ENCODE measurements at regions not wholly inside any gene's neighbourhood (a gene's known extent, or its start where the extent isn't known, plus 50 kb on each side); places are given as distances from the start of the nearest gene placed in this dataset.

DNA sequence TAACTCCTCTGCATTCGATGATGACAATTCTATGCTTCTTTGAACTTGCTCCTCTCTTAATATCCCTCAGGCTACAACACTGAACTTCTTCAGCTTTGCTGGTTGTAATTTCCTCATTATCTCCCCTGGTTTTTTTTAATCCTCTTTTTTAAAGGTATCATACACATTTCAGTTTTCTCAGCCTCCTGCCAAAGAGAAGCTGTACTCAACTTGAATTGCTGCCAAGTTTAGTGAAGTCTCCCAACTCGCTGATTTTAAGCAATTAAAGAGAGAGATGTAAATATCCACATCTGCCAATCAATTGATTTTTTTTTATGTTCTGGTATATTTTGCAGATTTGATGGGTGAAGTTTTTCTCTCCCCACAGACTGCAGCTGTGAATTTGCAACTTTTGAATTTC lies 817.8 kb downstream of the GALC start:
- no peak for DNase-seq (ENCODE audit: low read depth)
- TF ChIP-seq, protein P1, sequence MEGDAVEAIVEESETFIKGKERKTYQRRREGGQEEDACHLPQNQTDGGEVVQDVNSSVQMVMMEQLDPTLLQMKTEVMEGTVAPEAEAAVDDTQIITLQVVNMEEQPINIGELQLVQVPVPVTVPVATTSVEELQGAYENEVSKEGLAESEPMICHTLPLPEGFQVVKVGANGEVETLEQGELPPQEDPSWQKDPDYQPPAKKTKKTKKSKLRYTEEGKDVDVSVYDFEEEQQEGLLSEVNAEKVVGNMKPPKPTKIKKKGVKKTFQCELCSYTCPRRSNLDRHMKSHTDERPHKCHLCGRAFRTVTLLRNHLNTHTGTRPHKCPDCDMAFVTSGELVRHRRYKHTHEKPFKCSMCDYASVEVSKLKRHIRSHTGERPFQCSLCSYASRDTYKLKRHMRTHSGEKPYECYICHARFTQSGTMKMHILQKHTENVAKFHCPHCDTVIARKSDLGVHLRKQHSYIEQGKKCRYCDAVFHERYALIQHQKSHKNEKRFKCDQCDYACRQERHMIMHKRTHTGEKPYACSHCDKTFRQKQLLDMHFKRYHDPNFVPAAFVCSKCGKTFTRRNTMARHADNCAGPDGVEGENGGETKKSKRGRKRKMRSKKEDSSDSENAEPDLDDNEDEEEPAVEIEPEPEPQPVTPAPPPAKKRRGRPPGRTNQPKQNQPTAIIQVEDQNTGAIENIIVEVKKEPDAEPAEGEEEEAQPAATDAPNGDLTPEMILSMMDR (IDR thresholded peaks at IDR 0.05; ENCODE audit: insufficient read depth, low read depth, low read length), result no peak
- H3K4me3 ChIP-seq (ENCODE audit: low read depth, low read length), result no peak overlapping the region

DNA sequence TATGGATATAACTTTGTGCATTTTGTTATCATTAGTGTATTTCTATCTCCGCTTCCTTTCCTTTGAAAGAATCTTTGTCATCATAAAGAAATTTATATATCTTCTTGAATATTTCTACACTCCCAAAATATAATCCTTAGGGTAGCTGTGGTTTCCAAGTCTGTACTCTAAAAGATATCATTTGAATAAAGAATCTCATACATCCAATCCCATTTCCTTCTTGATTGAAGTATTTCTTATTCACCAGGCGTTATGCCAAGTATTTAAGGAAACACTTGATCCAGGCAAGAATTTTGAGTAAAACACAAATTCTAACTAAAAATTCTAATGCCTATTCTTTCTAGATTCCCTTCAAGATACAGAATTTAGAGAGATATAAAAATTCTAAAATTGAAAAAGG lies 821.8 kb downstream of the GALC start:
- TF ChIP-seq, protein P1 (IDR thresholded peaks at IDR 0.05; ENCODE audit: insufficient read depth, low read depth, low read length), result no peak
- H3K4me3 ChIP-seq (ENCODE audit: low read depth, low read length), result no peak overlapping the region
- DNase-seq (ENCODE audit: low read depth), result no peak

DNA sequence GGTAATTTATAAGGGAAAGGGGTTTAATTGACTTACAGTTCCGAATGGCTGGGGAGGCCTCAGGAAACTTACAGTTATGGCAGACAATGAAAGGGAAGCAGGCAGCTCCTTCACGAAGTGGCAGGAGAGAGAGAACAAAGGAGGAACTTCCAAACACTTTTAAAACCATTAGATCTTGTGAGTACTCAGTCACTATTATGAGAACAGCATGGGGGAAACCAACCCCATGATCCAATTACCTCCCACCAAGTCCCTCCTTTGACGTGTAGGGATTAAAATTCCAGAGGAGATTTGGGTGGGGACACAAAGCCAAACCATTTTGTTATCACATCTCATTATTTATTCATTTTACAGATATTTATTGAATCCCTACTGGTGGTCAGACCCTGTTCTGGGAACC lies 822.8 kb downstream of the GALC start:
- TF ChIP-seq, protein P1 (IDR thresholded peaks at IDR 0.05; ENCODE audit: insufficient read depth, low read depth, low read length), result no peak
- H3K4me3 ChIP-seq (ENCODE audit: low read depth, low read length), result no peak overlapping the region

DNA sequence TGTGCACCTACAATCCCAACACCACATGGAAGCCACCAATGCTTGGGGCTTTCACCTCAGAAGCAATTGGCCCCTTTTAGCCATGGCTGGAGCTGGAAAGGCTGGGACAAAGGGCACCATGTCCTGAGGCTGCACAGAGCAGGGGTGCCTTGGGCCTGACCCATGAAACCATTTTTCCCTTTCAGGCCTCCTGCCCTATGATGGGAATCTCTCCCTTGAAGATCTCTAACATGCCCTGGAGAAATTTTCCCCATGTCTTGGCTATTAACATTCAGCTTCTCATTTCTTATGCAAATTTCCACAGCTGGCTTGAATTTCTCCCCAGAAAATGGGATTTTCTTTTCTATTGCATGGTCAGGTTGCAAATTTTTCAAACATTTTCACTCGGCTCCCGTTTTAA lies 823.6 kb downstream of the GALC start:
- TF ChIP-seq, protein P1 (IDR thresholded peaks at IDR 0.05; ENCODE audit: insufficient read depth, low read depth, low read length), result no peak
- no peak for DNase-seq (ENCODE audit: low read depth)
- H3K4me3 ChIP-seq (ENCODE audit: low read depth, low read length), result no peak overlapping the region

More for the DNA sequence above, 822.8 kb downstream of the GALC start:
- DNase-seq (ENCODE audit: low read depth), result no peak

DNA sequence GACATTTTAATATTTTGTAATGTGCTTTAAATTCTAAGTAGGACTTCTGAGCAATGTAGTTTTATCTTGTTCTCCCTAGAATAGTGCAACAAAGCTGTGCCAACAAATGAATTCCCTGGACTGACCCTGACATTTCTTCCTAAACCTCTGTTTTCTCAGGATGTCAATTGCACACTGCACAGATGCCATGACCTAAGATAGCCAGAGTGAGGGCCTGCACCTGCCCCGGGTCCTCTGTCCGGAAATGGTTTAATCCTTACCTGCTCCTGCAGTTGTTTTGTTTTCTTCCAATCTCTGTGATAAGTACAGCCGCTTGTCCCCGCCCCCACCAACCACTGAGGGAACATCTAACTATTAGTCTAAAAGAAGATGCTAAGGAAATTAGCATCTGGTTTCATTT lies 831.5 kb downstream of the GALC start:
- no peak for DNase-seq (ENCODE audit: low read depth)
- H3K4me3 ChIP-seq (ENCODE audit: low read depth, low read length), result no peak overlapping the region
- TF ChIP-seq, protein P1 (IDR thresholded peaks at IDR 0.05; ENCODE audit: insufficient read depth, low read depth, low read length), result no peak

DNA sequence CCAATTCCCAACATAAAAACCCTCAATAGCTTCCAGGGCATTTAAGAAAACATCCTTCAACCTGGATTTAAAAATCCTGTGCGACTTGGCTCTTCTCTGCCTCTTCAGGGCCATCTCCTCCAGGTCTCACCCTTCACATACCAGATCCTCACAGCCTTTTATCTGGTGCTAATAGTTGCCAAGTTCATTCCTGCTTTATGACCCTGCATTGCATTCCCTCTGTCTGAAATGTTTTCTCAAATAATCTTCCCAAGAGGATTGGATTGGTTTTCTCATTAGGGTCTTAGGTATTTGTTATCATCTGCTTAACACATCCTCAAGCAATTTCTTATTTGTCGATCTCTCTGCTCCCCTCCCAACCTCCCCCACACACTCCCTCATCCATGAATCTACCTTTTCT lies 832.0 kb downstream of the GALC start:
- TF ChIP-seq, protein P1 (IDR thresholded peaks at IDR 0.05; ENCODE audit: insufficient read depth, low read depth, low read length), result no peak
- DNase-seq (ENCODE audit: low read depth), result no peak
- H3K4me3 ChIP-seq (ENCODE audit: low read depth, low read length), result no peak overlapping the region

DNA sequence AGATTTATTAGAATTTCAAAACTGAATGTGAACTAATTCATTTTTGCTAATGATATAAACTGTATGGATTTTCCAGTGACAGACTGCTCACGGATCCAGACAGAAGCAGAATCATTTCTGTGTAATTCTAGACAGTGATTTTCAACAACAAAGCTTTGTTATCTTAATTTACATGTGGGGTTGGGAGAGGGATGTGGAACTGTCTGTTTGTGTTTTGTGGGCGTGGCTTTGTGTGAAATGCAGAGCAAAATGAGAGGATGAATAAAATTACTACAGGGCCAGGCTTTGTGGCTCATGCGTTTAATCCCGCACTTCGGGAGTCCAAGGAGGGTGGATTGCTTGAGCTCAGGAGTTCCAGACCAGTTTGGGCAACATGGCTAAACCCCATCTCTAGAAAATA lies 834.7 kb downstream of the GALC start:
- H3K4me3 ChIP-seq (ENCODE audit: low read depth, low read length), result no peak overlapping the region
- TF ChIP-seq, protein P1 (IDR thresholded peaks at IDR 0.05; ENCODE audit: insufficient read depth, low read depth, low read length), result no peak
- DNase-seq (ENCODE audit: low read depth), result no peak

Measured in fibroblast of villous mesenchyme (primary cell).